ENCODE measurements at regions not wholly inside any gene's neighbourhood (a gene's known extent, or its start where the extent isn't known, plus 50 kb on each side); places are given as distances from the start of the nearest gene placed in this dataset.

- no peak for DNase-seq (ENCODE audit: low spot score)
These were observed 144.1 kb upstream of the ADAMTS5 start for GRCh38 chr21:27110956-27111355.

GRCh38 chr21:27108701-27109100 lies 141.8 kb upstream of the ADAMTS5 start:
- no peak for DNase-seq (ENCODE audit: low spot score)

GRCh38 chr21:27108228-27108627 lies 141.3 kb upstream of the ADAMTS5 start:
- DNase-seq (ENCODE audit: low spot score), result no peak

GRCh38 chr21:27104846-27105431 lies 138.1 kb upstream of the ADAMTS5 start:
- no peak for DNase-seq (ENCODE audit: low spot score)

DNA sequence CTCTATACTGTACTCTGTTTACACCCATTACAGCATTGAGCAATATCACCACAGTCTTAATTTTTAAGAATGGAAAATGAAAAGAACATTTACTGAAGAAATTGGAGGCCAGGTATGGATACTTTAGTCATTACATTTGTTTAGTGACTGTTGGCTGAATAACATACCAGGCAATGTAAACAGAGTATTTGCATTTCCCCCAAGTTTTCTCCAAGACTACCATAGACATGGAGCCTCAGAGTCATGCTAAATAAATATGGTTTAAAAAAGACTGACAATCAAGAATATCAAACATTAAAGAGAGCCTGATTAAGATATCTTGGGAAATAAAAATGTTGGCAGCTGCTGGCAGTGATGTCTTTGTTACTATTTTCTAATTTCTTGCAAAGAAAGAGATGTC lies 136.9 kb upstream of the ADAMTS5 start:
- DNase-seq (ENCODE audit: low spot score), result no peak

DNA sequence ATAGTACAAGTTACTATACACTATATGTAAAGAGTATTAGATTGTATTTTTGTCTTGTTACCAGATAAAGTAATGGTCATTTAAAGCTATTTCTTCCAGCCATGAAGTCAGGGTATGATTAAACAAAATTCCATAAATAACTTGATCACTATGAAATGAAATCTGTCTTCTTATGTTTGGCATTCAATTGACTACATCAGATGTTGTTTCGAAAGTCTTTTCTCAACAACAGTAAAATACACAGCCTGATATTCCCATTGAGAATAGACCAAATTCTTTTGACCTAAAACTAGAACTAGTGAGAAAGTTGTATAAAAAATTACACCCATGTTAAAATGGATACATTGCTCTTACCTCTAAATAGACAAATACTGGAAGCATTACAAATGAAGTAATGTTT lies 134.6 kb upstream of the ADAMTS5 start:
- no peak for DNase-seq (ENCODE audit: low spot score)

DNA sequence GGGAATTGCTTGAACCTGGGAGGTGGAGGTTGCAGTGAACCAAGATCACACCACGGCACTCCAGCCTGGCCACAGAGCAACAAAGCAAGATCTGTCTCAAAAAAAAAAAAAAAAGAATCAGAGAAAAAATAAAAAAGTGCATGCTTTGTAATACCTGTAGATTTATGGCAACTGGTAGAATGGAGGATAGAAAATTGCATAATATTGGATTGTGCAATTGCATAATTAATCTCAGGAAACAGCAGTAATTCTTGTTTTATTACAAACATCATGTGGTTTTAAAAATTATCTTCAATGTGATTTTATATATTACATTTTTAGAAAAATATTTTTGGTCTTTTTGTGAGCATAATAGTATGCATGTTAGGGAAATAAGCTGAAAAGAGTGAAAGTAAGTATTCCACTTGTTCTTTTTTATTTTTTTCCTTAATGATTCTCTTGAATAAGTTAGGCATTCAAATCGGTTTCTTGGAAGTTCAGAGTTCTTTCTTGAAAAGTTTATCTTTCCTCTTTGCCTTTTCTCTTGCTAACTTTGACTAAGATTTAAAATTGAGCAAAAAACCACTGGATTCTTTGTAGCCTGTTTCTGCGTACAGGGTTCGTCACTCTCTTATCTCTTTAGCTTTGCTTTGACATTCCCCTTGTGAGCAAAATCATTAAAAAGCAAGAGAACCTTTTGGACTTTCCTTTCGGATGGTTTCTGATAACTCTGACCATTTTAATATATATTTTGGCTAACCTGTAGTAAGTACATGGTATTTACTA lies 127.5 kb upstream of the ADAMTS5 start:
- no peak for DNase-seq (ENCODE audit: low spot score)

DNA sequence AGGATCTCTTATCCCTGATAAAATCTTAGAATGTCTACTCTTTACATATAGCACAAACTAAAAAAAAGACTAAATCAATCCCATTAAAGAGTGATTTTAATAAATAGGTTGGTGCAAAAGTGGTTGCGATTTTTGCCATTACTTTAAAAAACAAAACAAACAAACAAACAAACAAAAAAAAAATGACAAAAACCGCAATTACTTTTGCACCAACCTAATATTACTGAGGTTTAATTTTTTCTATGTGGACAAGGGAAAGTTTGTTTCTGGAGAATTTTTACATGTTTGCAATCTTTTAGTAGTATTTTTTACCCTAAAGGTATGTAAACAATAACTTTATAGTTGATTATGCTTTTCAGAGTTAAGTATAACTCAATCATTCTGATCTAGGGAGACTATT lies 119.7 kb upstream of the ADAMTS5 start:
- DNase-seq (ENCODE audit: low spot score), result no peak

DNA sequence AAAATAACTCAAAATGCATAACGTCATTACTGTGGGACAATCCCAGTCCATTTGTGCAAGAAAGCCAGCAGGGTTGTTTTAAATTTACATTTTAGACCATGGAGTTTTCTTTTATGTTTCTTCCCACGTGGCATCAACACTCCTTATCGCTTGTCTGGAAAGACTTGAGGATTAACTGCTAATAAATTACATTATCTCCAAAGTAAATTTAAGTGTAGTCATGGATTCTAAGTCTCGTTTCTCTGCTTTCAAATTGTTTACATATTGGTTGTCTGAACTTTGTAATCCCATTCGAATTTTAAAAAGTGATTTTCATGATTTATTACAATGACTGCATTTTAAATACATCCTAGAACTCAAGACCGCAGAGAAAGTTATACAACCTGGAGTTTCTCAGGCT lies 119.3 kb upstream of the ADAMTS5 start:
- no peak for DNase-seq (ENCODE audit: low spot score)

- DNase-seq (ENCODE audit: low spot score), result no peak
These were observed 118.5 kb upstream of the ADAMTS5 start for GRCh38 chr21:27085387-27085786.

DNA sequence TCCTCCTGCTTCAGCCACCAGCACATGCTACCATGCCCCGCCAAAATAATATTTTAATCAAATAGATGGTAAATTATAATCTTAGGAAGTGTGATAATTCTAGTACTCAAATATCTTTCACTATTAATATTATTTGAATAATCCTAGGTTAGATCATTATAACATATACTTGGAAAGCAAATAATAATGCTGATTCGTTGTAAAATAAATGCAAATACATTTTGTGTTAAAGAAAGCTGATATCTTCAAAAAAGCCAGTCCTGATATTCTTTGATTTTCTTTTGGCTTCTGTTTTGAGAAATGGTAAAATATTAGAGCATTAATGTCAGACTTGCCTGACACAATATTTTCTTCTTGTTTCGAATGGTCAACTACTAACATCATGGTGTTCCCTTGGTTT lies 116.3 kb upstream of the ADAMTS5 start:
- no peak for DNase-seq (ENCODE audit: low spot score)

- DNase-seq (ENCODE audit: low spot score), result no peak
These were observed 115.6 kb upstream of the ADAMTS5 start for GRCh38 chr21:27082431-27083010.

GRCh38 chr21:27079636-27080240 lies 112.8 kb upstream of the ADAMTS5 start:
- no peak for DNase-seq (ENCODE audit: low spot score)

DNA sequence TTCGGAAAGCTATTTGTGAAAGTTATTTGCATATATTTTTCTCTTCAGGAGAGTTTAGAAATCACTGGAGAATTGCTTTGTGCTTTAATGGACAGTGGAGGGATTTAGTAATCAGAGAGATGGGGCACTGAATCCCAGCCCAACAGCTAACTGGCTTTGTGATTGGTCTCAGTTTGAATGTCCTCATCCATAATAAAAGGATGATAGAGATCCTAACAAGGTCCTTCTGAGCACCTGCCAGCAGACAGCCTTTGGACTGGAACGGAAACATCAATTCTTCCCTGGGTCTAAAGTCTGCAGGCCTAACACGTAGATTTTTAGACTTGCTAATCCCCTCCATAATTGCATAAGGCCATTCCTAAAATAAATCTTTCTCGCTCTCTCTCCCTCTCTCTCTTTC lies 112.0 kb upstream of the ADAMTS5 start:
- no peak for DNase-seq (ENCODE audit: low spot score)

DNA sequence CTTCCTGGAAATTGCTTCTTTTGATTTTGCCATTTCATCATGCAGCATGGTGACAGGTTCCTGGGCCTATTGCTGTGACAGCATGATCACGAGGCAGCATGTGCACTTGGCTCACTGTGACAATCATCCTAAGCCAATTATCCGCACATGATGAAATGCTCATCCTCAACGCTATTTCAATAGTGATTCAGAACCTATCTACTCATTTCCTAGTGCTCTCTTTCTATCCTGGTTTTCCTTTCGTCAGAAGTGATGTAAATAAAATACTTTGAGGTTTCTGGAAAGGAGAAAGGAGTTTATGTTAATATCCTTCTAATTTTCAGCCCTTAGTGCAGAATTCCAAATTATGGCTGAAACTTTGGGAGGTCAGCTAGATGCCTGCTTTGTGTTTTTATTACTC lies 110.6 kb upstream of the ADAMTS5 start:
- no peak for DNase-seq (ENCODE audit: low spot score)

GRCh38 chr21:27076025-27076424 lies 109.1 kb upstream of the ADAMTS5 start:
- DNase-seq (ENCODE audit: low spot score), result no peak

DNA sequence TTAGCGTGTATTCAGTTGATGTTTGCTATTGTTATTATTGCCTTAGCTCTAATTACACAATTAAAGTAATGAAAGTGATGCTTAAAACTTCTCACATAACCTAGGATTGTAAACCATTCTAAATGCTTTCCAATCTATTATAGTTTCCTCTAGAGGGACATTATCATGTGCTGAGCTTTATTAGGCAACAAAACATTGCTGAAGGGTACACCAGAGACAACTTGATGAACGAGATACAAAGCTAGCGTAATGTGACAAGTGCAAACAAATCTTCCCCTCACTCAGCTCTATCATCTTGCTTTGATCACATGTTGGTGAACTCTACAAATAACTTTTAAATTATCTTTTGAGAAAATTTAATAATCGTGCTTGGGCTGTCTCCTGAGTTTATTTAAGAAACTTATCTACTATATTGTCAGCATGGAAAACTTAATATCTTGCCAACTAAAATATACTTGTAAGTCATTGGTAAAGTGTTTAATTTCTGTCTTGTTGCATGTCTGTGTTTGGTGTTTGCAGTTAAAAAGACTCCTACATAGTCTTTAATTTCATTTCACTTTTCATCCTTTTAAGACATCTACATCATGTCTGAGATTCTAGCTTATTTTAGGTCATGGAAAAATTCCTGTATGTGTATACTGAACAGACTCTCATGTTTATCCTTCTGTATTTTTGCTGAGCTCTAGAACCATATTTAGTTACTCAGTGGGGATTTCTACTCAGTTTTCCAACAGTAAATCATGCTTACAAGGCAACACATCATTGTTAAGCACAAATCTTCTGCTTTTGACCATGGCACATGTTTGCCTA lies 104.2 kb upstream of the ADAMTS5 start:
- DNase-seq (ENCODE audit: low spot score), result no peak

DNA sequence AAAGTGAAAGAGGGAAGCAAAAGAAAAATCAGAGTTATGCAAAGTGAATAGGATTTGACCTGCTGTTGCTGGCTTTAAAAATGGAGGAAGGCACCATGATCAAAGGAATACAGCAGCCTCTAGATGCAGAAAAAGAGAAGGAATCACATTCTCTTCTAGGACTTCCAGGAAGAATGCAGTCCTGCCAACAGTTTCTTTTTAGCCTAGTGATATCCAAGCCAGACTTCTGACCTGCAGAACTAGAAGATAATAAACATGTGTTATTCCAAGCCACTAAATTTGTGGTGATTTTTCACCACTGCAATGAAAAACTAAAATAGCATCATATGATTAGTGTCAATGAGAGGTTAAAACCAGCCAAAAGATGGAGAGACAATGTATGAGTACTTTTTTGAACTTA lies 101.9 kb upstream of the ADAMTS5 start:
- no peak for DNase-seq (ENCODE audit: low spot score)

DNA sequence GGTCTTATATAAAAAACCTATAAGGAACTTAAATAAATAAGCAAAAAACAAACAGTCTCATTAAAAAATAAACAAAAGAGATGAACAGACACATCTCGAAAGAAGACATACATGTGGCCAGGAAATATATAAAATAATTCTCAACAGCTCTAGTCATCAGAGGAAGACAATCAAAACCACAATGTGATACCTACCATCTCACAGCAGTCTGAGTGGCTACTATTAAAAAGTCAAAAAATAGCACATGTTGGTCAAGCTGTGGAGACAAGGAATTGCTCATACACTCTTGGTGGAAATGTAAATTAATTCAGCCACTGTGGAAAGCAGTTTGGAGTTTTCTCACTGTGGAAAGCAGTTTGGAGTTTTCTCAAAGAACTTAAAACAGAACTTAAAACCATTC lies 100.3 kb upstream of the ADAMTS5 start:
- no peak for DNase-seq (ENCODE audit: low spot score)

DNA sequence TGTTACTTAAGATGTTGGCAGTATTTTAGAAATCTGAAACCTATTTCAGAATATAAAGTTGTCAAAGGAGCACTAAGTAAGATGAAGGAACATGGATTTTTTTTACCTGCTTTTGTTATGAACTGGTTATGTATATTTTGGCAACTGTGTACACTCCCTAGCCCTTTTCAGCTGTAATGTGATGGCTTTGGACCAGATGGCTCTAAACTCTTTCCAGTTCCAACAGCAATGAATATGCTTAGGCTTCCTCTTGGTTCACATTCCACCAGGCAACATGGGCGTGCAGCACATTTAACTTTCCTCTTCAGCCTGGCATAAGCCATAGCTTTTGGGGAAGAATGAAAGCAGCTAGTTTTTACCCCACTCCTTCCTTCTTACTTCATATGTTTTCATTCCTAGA lies 95.6 kb upstream of the ADAMTS5 start:
- DNase-seq (ENCODE audit: low spot score), result no peak

DNA sequence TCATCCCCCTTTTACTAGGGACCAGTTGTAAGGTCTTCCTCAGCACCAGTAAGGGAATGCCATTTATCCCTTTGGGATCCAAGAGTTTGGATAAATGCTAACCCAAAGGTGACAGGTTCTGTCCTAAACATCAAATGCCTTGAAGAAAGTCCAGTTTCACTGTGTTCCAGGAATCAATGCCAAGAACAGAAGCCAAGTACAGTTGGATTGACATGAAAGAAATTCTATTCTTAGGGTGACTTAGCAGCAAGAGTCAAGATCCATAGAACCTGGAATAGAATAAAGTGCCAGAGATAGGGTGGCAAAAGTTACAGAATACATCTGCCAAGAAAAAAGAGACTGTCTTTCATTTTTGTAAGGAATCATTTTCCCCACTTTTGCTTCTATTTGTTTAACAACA lies 94.9 kb upstream of the ADAMTS5 start:
- DNase-seq (ENCODE audit: low spot score), result no peak

- DNase-seq (ENCODE audit: low spot score), result no peak
These were observed 93.3 kb upstream of the ADAMTS5 start for GRCh38 chr21:27060190-27060589.
